Right forelimb (tissue), 1 donor: ENCODE measurements at regions not wholly inside any gene's neighbourhood (a gene's known extent, or its start where the extent isn't known, plus 50 kb on each side); places are given as distances from the start of the nearest gene placed in this dataset.
"Not testable (repeated sequence)": the region's sequence is repeated elsewhere in the genome, so short reads cannot be mapped to it uniquely, and the experiment has no call there.

Experiments
- DNase-seq: peaks from one replicate; pipeline ENCODE4 v3.0.0-alpha.2; 2018

DNA sequence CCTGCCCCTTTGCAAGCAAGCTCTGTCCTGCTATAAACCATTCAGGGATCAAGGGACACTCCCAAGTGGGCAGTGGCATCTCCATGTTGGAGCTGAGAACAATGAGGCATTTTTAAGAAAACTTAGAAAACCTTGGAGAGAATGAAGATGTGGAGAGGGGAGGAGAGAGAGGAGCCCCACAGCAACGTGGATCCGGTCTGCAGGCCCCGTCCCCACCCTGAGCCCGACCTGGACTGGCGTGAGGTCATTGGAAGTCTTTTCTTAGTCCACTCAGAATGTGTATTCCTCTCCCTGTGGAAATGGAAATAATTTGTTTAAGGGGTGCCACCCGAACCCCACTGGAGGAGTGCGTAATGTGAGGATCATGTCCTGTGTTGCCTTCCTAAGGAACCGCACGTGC lies 328.0 kb upstream of the COX7C start:
- not testable (repeated sequence) for DNase-seq

DNA sequence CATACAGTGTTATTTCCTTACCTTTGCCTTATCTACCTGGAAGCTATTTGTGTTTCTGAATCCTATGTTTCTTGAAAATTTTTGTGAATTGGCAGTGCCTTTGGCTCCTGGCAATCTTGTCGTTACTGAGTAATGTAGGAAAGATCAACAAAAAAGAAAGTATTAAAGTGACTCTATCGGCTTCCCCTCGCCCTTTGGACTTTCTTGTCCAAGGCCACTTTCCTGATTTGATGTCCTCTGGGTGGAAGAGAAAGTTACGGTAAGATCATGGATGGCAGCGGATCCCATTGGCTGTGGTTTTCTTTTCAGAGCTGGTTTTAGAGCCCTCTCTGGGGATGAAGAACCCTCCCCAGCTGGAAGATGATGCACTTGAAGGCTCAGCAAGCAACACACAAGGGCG lies 324.9 kb upstream of the COX7C start:
- not testable (repeated sequence) for DNase-seq

GRCh38 chr5:86302643-86303042 lies 315.1 kb upstream of the COX7C start:
- not testable (repeated sequence) for DNase-seq

GRCh38 chr5:86305050-86305449 lies 312.7 kb upstream of the COX7C start:
- not testable (repeated sequence) for DNase-seq

DNA sequence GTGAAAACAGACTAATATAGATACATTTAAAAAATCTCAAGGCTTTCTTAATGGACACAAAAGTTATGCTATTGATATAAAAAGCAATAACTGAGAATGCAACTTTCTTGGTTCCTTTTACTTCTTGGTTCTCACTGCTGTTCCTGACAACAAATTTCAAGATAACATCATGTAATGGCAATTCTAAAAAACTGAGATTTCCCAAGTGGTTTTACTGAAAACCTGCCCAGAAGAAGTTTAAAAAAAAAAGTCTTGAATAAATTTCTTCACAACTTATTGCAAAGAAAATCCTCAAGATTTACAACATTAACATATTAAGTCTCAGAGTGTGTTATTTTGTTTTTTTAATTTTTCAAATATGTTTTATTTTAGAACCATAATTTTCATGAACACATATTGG lies 302.8 kb upstream of the COX7C start:
- DNase-seq, result no peak

DNA sequence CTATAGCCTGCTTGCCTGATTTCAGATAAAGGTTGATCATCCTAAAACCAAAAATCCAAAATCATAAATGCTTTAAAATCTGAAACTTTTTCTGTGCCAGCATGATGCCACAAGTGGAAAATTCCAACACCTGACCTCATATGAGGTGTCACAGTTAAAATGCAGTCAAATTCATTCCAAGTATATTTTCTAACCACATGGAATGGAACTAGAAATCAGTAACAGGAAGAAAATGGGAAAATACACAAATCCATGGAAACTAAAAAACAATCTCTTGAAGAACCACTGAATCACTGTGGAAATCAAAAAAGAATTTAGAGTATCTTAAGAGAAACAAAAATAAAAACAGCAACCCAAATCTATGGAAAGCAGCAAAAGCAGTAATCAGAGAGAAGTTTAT lies 297.5 kb upstream of the COX7C start:
- DNase-seq, result no peak

- DNase-seq, result no peak
These were observed 288.4 kb upstream of the COX7C start for GRCh38 chr5:86329318-86329717.

DNA sequence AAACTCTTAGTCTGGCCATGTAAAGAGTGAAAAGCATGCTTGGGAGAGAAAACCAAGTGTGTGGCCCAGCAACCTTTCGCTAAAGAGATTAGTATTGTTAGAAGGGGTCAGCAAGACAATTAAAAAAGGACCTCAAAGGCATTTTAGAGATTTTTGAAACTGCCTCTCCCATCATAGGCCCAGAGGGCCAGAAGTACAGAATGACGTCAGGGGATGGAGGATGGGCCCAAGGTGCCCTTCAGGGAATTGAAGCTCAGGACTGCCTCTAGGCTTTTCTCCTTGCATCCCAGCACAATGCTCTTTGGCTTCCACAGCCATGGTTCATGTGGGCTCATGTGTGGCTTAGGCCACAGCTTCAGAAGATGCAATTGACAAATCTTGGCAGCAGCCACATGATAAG lies 287.0 kb upstream of the COX7C start:
- DNase-seq, result no peak

DNA sequence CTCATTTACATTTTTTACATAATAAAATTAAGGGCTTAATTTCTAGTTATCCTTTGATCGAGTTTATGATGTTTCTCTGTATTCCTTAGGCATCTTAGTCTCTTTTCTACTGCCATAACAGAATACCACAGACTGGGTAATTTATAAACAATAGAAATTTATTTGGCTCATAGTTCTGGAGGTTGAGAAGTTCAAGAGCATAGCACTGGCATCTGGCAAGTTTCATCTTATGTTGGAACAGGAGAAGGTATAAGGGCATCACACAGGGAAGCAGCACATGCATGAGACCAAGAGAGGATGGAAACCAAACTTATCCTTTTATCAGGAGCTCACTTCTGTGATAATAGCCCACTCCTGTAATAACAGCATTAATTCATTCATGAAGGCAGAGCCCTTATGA lies 284.9 kb upstream of the COX7C start:
- no peak for DNase-seq

DNA sequence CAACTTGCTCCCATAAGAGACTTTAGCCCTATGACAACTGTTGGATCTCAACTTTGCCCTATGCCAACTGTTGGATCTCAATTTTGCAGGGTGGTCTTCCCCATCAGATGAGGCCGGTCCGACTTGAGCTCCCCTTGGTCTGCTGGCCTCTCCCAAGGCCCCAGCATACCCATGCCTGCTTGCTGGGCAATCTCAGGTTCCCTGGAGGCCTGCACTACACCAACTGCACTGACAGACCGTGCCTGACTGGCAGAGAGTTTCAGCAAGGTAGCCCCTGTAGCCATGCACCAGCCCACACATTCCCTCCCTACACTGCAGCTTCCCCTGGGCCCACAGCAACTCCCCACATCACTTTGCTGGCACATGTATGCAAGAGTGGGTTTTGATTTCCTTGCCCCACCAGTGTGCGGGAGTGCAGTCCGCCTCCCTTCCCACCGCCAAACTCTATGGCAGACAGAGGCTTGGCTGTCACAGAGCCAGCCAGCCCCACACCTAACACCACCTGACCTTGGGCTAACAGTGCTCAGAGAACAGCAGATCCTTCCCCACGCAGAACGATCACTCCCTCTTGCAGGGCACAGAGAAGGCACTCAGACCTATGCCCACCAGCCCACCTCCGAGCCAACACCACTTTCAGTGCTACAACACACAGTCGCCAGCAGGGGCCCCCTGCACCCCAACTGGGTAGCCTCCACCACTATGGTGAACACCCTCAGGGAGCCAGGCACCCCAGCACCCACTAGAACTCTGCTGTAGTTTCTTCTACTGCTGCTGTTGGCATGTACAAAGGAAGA lies 279.9 kb upstream of the COX7C start:
- no peak for DNase-seq

DNA sequence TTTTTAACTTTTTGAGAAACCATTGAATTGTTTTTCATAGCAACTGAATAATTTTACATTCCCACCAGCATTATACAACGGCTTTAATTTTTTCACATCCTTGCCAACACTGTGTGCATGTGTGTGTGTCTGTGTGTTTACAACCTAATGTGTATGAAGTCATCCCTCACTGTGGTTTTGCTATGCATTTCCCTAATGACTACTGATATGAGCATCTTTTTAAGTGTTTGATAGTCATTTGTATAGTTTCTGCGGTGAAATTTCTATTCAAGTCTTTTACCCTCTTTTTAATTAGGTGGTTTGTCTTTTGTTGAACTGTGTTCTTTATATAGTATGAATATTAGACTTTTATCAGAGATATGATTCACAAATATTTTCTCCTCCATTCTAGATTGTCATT lies 263.1 kb upstream of the COX7C start:
- DNase-seq, result no peak

DNA sequence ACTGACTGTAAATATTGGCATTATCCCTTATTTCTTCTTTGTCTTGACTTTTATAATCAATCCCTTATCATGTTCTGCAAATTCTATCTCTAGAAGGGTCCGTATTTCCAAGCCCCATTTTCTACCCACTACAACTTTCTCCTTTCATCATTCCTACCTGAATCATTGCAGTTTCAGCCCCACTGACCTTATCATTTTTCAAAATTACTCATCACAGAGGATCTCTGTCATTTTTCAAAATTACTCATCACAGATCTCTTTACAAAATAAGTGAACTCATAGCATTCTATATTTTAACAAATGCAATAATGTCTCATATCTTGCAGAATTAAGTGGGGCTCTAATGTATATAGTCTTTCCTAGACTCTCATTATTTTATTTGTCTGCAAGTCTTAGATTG lies 256.9 kb upstream of the COX7C start:
- DNase-seq, result no peak

DNA sequence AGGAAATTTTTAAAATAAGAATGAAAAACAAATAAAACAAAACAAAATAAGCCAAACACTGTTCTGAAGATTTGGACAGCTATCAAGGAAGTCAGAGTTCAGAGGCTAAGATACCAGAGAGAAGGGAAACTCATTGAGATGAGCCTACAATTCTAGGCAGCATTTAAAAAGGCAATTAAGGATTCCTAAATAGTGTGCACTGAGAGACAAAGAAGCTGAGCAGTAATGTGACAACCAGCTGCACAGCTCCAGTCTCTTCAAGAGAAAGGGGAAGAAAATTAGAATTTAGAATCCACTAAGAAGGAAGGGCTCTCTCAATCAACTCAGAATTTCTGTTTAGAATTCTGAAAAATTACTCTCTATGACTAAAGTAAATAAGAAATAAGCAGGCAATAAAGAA lies 246.7 kb upstream of the COX7C start:
- DNase-seq, result no peak

DNA sequence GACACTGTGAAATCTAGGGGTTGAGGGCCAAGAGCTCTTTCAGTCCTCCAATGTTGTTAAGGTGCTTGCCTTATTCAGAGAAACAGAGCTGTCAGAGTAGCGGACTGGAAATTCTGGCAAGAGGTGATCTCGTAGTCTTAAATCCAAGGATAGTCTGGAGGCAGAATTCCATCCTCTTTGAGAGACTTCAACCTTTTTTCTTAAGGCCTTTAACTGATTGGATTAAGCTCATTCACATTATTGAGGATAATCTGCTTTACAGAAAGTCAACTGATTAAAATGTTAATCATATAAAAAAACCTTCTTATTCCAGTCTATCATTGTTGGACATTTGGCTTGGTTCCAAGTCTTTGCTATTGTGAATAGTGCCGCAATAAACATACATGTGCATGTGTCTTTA lies 243.1 kb upstream of the COX7C start:
- DNase-seq, result no peak

GRCh38 chr5:86376214-86376613 lies 241.5 kb upstream of the COX7C start:
- no peak for DNase-seq

DNA sequence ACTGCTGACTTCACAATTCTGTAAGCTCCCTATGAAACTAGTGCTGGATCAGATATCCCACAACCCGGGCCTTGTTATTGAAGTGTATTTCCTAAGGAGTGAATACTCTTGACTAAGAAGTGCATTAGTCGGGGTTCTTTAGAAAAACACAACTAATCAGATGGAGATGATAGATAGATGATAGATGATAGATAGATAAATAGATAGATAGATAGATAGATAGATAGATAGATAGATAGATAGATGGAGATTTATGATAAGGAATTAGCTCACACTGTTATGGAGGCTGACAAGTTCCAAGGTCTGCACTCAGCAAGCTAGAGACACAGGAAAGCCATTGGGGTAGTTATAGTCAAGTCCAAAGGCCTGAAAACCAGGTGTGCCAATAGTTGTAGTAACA lies 214.6 kb upstream of the COX7C start:
- DNase-seq, result no peak

- DNase-seq, result no peak
These were observed 213.5 kb upstream of the COX7C start for GRCh38 chr5:86404256-86404655.

- DNase-seq, result no peak
These were observed 210.0 kb upstream of the COX7C start for GRCh38 chr5:86407711-86408110.

DNA sequence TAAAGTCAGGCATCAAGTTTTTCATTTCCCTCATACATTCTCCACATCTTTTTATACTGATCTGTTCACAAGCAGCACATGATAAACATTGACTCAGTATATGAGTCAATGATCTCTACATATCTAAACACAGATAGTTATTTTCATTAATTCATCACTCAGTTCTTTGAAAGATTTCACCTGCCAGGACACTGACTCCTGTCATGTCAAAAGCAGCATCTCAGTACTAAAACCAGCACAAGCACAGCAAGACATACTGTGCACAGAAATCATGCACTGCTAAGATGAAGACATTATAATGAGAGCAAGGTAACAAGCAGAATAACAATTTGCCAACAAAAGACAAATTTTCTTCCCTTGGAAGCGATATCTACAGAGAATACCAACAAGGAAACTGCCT lies 206.1 kb upstream of the COX7C start:
- DNase-seq, result no peak

DNA sequence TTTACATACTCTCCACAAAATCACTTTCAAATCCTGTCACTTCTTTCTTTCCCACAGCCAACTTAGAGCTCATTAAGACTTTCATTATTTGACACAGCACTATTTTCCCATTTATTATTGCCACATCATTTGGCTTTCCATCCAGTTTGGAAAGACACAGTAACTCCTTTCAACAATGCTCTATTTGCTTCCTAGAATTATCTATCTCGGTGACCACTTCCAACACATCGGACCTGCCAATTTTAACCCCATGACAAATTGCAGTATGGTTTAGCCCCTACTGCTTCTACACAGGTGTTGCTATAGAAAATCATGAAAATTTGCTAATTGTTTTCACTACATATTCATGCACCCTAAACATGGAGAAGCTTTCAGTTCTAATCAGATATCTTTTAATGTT lies 190.6 kb upstream of the COX7C start:
- DNase-seq, result no peak

GRCh38 chr5:86439593-86440110 lies 178.1 kb upstream of the COX7C start:
- no peak for DNase-seq

GRCh38 chr5:86442036-86442745 lies 175.6 kb upstream of the COX7C start:
- DNase-seq, result no peak

DNA sequence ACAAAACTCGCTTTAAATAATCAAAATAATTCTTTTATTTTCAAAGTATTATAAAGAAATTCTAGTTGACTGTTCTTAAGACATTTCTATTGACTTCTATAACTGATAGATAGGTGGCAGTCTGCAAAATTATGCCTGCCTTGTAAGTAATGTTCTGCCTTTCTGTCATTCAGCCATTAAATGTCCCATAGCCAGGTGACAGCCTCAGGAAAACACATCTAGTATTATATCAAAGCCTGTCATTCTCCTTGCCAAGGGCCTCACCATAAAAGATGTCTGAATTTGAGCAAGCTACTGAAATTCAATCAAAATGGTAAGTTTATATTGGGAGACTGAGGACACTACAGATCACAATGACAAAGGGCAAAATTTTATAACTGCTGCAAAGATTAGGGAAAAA lies 170.4 kb upstream of the COX7C start:
- no peak for DNase-seq

DNA sequence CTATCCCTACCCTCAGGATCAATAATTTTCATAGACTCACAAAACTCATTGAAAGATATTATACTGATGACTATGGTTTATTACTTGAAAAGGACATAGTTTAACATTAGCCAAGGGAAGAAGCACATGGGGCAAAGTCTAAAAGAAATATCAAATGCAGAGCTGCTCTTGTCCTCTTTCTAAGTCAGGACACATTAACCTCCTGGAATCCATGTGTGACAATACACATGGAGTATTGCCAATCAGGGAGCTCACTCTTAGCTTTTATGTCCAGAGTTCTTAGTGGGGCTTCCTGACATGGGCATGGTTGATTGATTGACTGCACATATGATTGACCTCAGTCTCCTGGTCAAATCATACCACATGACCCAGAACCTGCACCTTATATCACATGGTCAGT lies 165.5 kb upstream of the COX7C start:
- DNase-seq, result no peak
